Kidney (tissue), 13 donors: ENCODE measurements at regions not wholly inside any gene's neighbourhood (a gene's known extent, or its start where the extent isn't known, plus 50 kb on each side); places are given as distances from the start of the nearest gene placed in this dataset.
"Not testable (repeated sequence)": the region's sequence is repeated elsewhere in the genome, so short reads cannot be mapped to it uniquely, and the experiment has no call there.

ENCODE experiments used
- DNase-seq, 5 donors: peaks; one replicate each; pipeline ENCODE4 v3.0.0-alpha.2; 2013 to 2020
- FAIRE-seq: peaks from 2 replicates; lab custom pipeline; 2012; peaks lifted over from hg19 to GRCh38; lab: Jason Lieb, UNC
- H3K27ac ChIP-seq, 2 donors: one replicate each; pipeline ENCODE4 v1.7.0; 2013; ENCODE audit warnings: low read depth in 2 of 2, low read length in 2 of 2, inconsistent platforms in 1 of 2
- H3K27me3 ChIP-seq: one replicate; pipeline ENCODE4 v1.7.1; 2013; ENCODE audit warnings: low read length, inconsistent platforms; ENCODE audit not compliant: control insufficient read depth, insufficient read depth
- H3K36me3 ChIP-seq, 3 donors: one replicate each; pipeline versions ENCODE4 v1.7.0 to v1.7.1; 2013; ENCODE audit warnings: low read length in 3 of 3, control low read depth in 1 of 3, inconsistent platforms in 1 of 3; ENCODE audit not compliant: insufficient read depth in 3 of 3, control insufficient read depth in 2 of 3
- H3K4me1 ChIP-seq, 3 donors: one replicate each; pipeline versions ENCODE4 v1.7.0 to v1.7.1; 2013; ENCODE audit warnings: low read length in 3 of 3, inconsistent platforms in 1 of 3, low read depth in 1 of 3; ENCODE audit not compliant: control insufficient read depth in 2 of 3, insufficient read depth in 2 of 3
- H3K4me3 ChIP-seq, 3 donors: one replicate each; pipeline versions ENCODE4 v1.7.0 to v1.8.1; 2013; ENCODE audit warnings: low read length in 3 of 3, control low read depth in 1 of 3, inconsistent platforms in 1 of 3
- H3K9ac ChIP-seq, 3 donors: one replicate each; pipeline versions ENCODE4 v1.7.0 to v1.7.1; 2013; ENCODE audit warnings: low read length in 3 of 3, control low read depth in 1 of 3, inconsistent platforms in 1 of 3
- H3K9me3 ChIP-seq, 3 donors: one replicate each; pipeline versions ENCODE4 v1.7.0 to v1.7.1; 2013; ENCODE audit warnings: low read length in 3 of 3, control low read depth in 1 of 3, inconsistent platforms in 1 of 3; ENCODE audit not compliant: control insufficient read depth in 2 of 3, insufficient read depth in 1 of 3
- CTCF ChIP-seq: IDR thresholded peaks from 3 replicates; pipeline ENCODE4 v1.5.1; 2012; ENCODE audit warnings: mild to moderate bottlenecking, moderate library complexity, borderline replicate concordance; ENCODE audit not compliant: insufficient read depth; ENCODE audit errors: extremely low read depth
- intact Hi-C: fragments of 100-400 bp; cut with DNase I; formaldehyde crosslinking; loops from one replicate; pipeline ENCODE4 v1.11.1; 2022
- donor health status: control.
- donor health status: control.
- donor health status: control.
- donor health status: control.
- donor health status: control.
- donor health status: DM: yes; HTN: yes; CAD: no.
- donor health status: Normal renal cell carcinoma (clear cell type).

- intact Hi-C loops: no loop called here
- DNase-seq: peak in 2 of 5 donors; percentile 55 to 64
These were observed 59.8 kb upstream of the KCNK2 start for GRCh38 chr1:215022741-215023141.

GRCh38 chr1:215023155-215023832 is 59.2 kb upstream of the KCNK2 start:
- Histone ChIP-seq H3K9ac (no peak overlapping the region), H3K27ac (no peak overlapping the region), H3K36me3 (no peaks in the 10 kb centered on the region), H3K4me1 (no peaks in the 10 kb centered on the region), H3K9me3 (no peaks in the 10 kb centered on the region), H3K27me3 (no peaks in the 10 kb centered on the region), H3K4me3 (no peak overlapping the region)
- TF ChIP-seq CTCF: no peak
- DNase-seq (peak in 1 of 5 donors; percentile 27), FAIRE-seq (no peak)
- intact Hi-C loops: no loop called here

More at GRCh38 chr1:215022741-215023141, 59.8 kb upstream of the KCNK2 start:
- no peaks in the 10 kb centered on the region for H3K36me3 ChIP-seq
- no peaks in the 10 kb centered on the region for H3K27me3 ChIP-seq
- no peak overlapping the region for H3K9ac ChIP-seq
- H3K27ac ChIP-seq: no peak overlapping the region
- no peak overlapping the region for H3K4me3 ChIP-seq
- H3K9me3 ChIP-seq: no peaks in the 10 kb centered on the region
- TF ChIP-seq CTCF: no peak
- no peaks in the 10 kb centered on the region for H3K4me1 ChIP-seq
- FAIRE-seq: no peak

GRCh38 chr1:215028954-215029353 is 53.6 kb upstream of the KCNK2 start:
- FAIRE-seq (no peak), DNase-seq (no peak)
- Histone ChIP-seq H3K9ac (no peak overlapping the region), H3K27me3 (no peaks in the 10 kb centered on the region), H3K4me1 (no peaks in the 10 kb centered on the region), H3K27ac (no peak overlapping the region), H3K9me3 (no peaks in the 10 kb centered on the region), H3K36me3 (no peaks in the 10 kb centered on the region), H3K4me3 (no peak overlapping the region)
- no peak for TF ChIP-seq CTCF
- intact Hi-C loops: no loop called here

- intact Hi-C loops, H3K4me1 ChIP-seq, H3K4me3 ChIP-seq, H3K36me3 ChIP-seq, H3K27me3 ChIP-seq, FAIRE-seq, DNase-seq, H3K9me3 ChIP-seq, H3K27ac ChIP-seq, H3K9ac ChIP-seq: not testable (repeated sequence)
These were observed 52.0 kb upstream of the KCNK2 start for GRCh38 chr1:215030581-215030980.
